ENCODE measurements at regions not wholly inside any gene's neighbourhood (a gene's known extent, or its start where the extent isn't known, plus 50 kb on each side); places are given as distances from the start of the nearest gene placed in this dataset.

- no peaks in the 10 kb centered on the region for H3K9me2 ChIP-seq (ENCODE audit: insufficient read depth)
- TF ChIP-seq ZNF331 (CRISPR knock-in tag; IDR thresholded peaks at IDR 0.05; ENCODE audit: low read depth) (no peak), EZH2 (IDR thresholded peaks at IDR 0.05; ENCODE audit: low read depth, unreplicated experiment) (no peak), POLR2AphosphoS5 (IDR thresholded peaks at IDR 0.05; ENCODE audit: low read depth) (no peak), EZH2phosphoT487 (IDR thresholded peaks at IDR 0.05; ENCODE audit: unreplicated experiment) (no peak), CTCF (conservative IDR thresholded peaks at IDR 0.05; ENCODE audit: low read depth in 2 of 2) (no peak)
- no peak overlapping the region for H2AFZ ChIP-seq
- peaks cover 28% of the 10 kb centered on the region for H3K27me3 Mint-ChIP-seq (ENCODE audit: insufficient read depth, low read depth, poor library complexity)
- DNase-seq (ENCODE audit: low spot score) (no peak), ATAC-seq (no peak)
- H3K27ac Mint-ChIP-seq: no peak overlapping the region
- H3K36me3 Mint-ChIP-seq (ENCODE audit: low read depth): no peaks in the 10 kb centered on the region
- no peak overlapping the region for H3K4me3 ChIP-seq
- no peak overlapping the region for H3K27ac ChIP-seq (ENCODE audit: low read depth)
- peaks cover 11% of the 10 kb centered on the region for H3K4me1 ChIP-seq (ENCODE audit: insufficient read depth)
- no peaks in the 10 kb centered on the region; the same call in 2 of the 3 replicates for H3K9me3 Mint-ChIP-seq
- H3K4me2 ChIP-seq: no peak overlapping the region
- H3K4me3 Mint-ChIP-seq: no peak overlapping the region
- peaks cover 36% of the 10 kb centered on the region for H3K4me1 Mint-ChIP-seq
- 0 out of 2 replicates have a peak, but pooled peaks cover 9% of the 10 kb centered on the region for H3K27me3 ChIP-seq (ENCODE audit: insufficient read depth)
- no peaks in the 10 kb centered on the region for H3K36me3 ChIP-seq (ENCODE audit: insufficient read depth)
- H3K79me2 ChIP-seq (replicated peaks; ENCODE audit: insufficient read depth): no peaks in the 10 kb centered on the region
- no peaks in the 10 kb centered on the region for H3F3A ChIP-seq (replicated peaks; ENCODE audit: low read depth)
- no peaks in the 10 kb centered on the region for H4K20me1 ChIP-seq (replicated peaks; ENCODE audit: insufficient read depth)
Measured at GRCh38 chr13:30109471-30110135, 197.7 kb downstream of the KATNAL1 start.

GRCh38 chr13:30108913-30109237, 198.5 kb downstream of the KATNAL1 start:
- ATAC-seq (no peak), DNase-seq (ENCODE audit: low spot score) (no peak)
- Histone ChIP-seq H4K20me1 (replicated peaks; ENCODE audit: insufficient read depth) (no peaks in the 10 kb centered on the region), H2AFZ (no peak overlapping the region), H3K4me3 (no peak overlapping the region), H3K79me2 (replicated peaks; ENCODE audit: insufficient read depth) (no peaks in the 10 kb centered on the region), H3K4me2 (no peak overlapping the region), H3F3A (replicated peaks; ENCODE audit: low read depth) (no peaks in the 10 kb centered on the region), H3K27me3 (ENCODE audit: insufficient read depth) (0 out of 2 replicates have a peak, but pooled peaks cover 4% of the 10 kb centered on the region), H3K36me3 (ENCODE audit: insufficient read depth) (no peaks in the 10 kb centered on the region), H3K4me1 (ENCODE audit: insufficient read depth) (peaks cover 5% of the 10 kb centered on the region; the same call in 1 of the 2 replicates), H3K27ac (ENCODE audit: low read depth) (no peak overlapping the region), H3K9me2 (ENCODE audit: insufficient read depth) (no peaks in the 10 kb centered on the region)
- Mint-ChIP-seq H3K4me1 (peaks cover 30% of the 10 kb centered on the region), H3K9me3 (no peaks in the 10 kb centered on the region; the same call in 2 of the 3 replicates), H3K27me3 (ENCODE audit: insufficient read depth, low read depth, poor library complexity) (peaks cover 23% of the 10 kb centered on the region), H3K36me3 (ENCODE audit: low read depth) (no peaks in the 10 kb centered on the region), H3K27ac (no peak overlapping the region), H3K4me3 (no peak overlapping the region)
- no peak for TF ChIP-seq JUNB (IDR thresholded peaks at IDR 0.05; ENCODE audit: unreplicated experiment)
- TF ChIP-seq EZH2phosphoT487 (IDR thresholded peaks at IDR 0.05; ENCODE audit: unreplicated experiment): no peak
- no peak for TF ChIP-seq ZNF114 (CRISPR knock-in tag; IDR thresholded peaks at IDR 0.05)
- TF ChIP-seq CREB1 (CRISPR knock-in tag; IDR thresholded peaks at IDR 0.05; ENCODE audit: low read depth): no peak
- no peak for TF ChIP-seq NANOG (IDR thresholded peaks at IDR 0.05; ENCODE audit: borderline replicate concordance)
- no peak for TF ChIP-seq POLR2AphosphoS5 (IDR thresholded peaks at IDR 0.05; ENCODE audit: low read depth)
- no peak for TF ChIP-seq REST (IDR thresholded peaks at IDR 0.05; ENCODE audit: unreplicated experiment)
- no peak for TF ChIP-seq CTCF (conservative IDR thresholded peaks at IDR 0.05; ENCODE audit: low read depth in 2 of 2)
- TF ChIP-seq EZH2 (IDR thresholded peaks at IDR 0.05; ENCODE audit: low read depth, unreplicated experiment): no peak
- no peak for TF ChIP-seq STAT1 (IDR thresholded peaks at IDR 0.05; ENCODE audit: unreplicated experiment)

All from GM23338 (cell line).